HG03457 (cell line): ENCODE measurements at regions not wholly inside any gene's neighbourhood (a gene's known extent, or its start where the extent isn't known, plus 50 kb on each side); places are given as distances from the start of the nearest gene placed in this dataset.
A peak's percentile ranks its signal among the peaks of the same experiment; 100 is the strongest.
"Not testable (repeated sequence)": the region's sequence is repeated elsewhere in the genome, so short reads cannot be mapped to it uniquely, and the experiment has no call there.

Experiments used
- ATAC-seq: cut with Tn5 transposase; IDR thresholded peaks from one replicate; pipeline ENCODE4 v1.9.1; 2021; ENCODE audit warnings: moderate number of reproducible peaks; ENCODE audit not compliant: unreplicated experiment

GRCh38 chr11:110347660-110348059 is 51.2 kb upstream of the RDX start:
- ATAC-seq = no peak

- ATAC-seq = peak; percentile 77
Observed at GRCh38 chr11:110349138-110349996, 53.0 kb upstream of the RDX start.

GRCh38 chr11:110349997-110350383 is 53.6 kb upstream of the RDX start:
- not testable (repeated sequence) for ATAC-seq

GRCh38 chr11:110355011-110355744 is 58.8 kb upstream of the RDX start:
- ATAC-seq = no peak

GRCh38 chr11:110356762-110357671 is 60.6 kb upstream of the RDX start:
- no peak for ATAC-seq

GRCh38 chr11:110358336-110358735 is 61.9 kb upstream of the RDX start:
- ATAC-seq = no peak

- not testable (repeated sequence) for ATAC-seq
Observed at GRCh38 chr11:110360781-110361408, 64.5 kb upstream of the RDX start.

- no peak for ATAC-seq
Observed at GRCh38 chr11:110362971-110363509, 66.6 kb upstream of the RDX start.

GRCh38 chr11:110366291-110366690 is 63.5 kb upstream of the FDX1 start:
- no peak for ATAC-seq

- no peak for ATAC-seq
Observed at GRCh38 chr11:110367571-110367970, 62.2 kb upstream of the FDX1 start.

GRCh38 chr11:110371084-110371483 is 58.7 kb upstream of the FDX1 start:
- ATAC-seq = no peak

GRCh38 chr11:110373051-110373702 is 56.6 kb upstream of the FDX1 start:
- ATAC-seq = peak; percentile 79

GRCh38 chr11:110374921-110375320 is 54.8 kb upstream of the FDX1 start:
- ATAC-seq = no peak

GRCh38 chr11:110375351-110375750 is 54.4 kb upstream of the FDX1 start:
- ATAC-seq = no peak

GRCh38 chr11:110376021-110376420 is 53.7 kb upstream of the FDX1 start:
- no peak for ATAC-seq

- ATAC-seq = no peak
Observed at GRCh38 chr11:110376711-110377324, 52.9 kb upstream of the FDX1 start.

GRCh38 chr11:110377434-110377833 is 52.3 kb upstream of the FDX1 start:
- ATAC-seq = no peak

GRCh38 chr11:110379261-110379660 is 50.5 kb upstream of the FDX1 start:
- no peak for ATAC-seq

- ATAC-seq = no peak
Observed at GRCh38 chr11:110379936-110380335, 49.8 kb upstream of the FDX1 start.
